ENCODE measurements at regions not wholly inside any gene's neighbourhood (a gene's known extent, or its start where the extent isn't known, plus 50 kb on each side); places are given as distances from the start of the nearest gene placed in this dataset.

DNA sequence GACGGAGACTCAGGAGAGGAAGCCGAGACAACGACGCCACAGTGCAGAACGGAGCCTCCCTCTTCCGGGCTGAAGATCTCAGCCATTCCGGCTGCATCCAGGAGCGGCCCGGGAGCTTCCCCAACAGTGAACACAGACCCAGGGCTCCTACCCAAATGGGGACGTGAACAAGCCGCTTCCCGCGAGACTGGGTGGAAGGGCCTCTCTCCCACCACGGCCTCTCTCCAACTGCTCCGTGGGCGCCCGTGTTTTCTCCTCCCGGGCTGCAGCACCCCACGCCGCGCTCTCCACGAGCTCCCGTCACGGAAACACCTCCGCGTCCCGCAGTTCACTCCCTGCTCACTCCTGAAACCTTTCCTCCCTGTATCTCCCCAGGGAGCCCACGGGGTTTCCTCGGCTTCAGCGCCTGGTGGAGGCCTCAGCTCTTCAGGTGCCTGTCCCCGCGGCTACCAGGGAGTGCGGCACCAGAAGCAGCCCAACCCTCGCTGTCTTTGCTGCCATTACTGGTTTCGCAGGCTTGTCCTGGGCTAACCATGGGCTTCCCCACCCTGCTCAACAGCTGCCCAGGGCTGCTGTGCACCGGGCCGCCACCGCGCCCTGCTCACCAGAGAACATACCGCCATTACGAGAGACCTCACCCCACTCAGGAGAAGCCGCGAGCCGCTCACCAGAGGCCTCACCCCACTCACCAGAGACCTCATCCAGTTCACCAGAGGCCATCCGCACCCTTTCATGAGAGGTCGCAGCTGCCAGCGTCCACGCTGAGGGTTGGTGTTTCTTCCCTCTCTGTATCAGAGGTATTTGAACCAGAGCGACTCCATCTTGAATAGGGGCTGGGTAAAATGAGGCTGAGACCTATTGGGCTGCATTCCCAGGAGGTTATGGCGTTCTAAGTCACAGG, 922.8 kb downstream of the QKI start (continued):
- TF ChIP-seq NR4A1 (CRISPR knock-in tag; IDR thresholded peaks at IDR 0.05) (peak; percentile 99), NR4A1 (tag; IDR thresholded peaks at IDR 0.05) (peak; percentile 100), DLX4 (CRISPR knock-in tag; IDR thresholded peaks at IDR 0.05) (peak; percentile 72; the same call in 1 of the 2 replicates), SUPT5H (IDR thresholded peaks at IDR 0.05) (no peak; the same call in 1 of the 2 replicates), ZC3H4 (CRISPR knock-in tag; IDR thresholded peaks at IDR 0.05; ENCODE audit: borderline replicate concordance) (no peak), CSDE1 (IDR thresholded peaks at IDR 0.05) (no peak), POLR3A (IDR thresholded peaks at IDR 0.05; ENCODE audit: borderline replicate concordance, extremely low read depth, insufficient read depth, insufficient read length) (no peak), PHB (CRISPR knock-in tag; IDR thresholded peaks at IDR 0.05) (0 out of 2 replicates have a peak, but pooled peaks have one; percentile 43), HOMEZ (CRISPR knock-in tag; IDR thresholded peaks at IDR 0.05) (peak; percentile 98), E2F3 (CRISPR knock-in tag; IDR thresholded peaks at IDR 0.05) (peak; percentile 100), RCOR1 (IDR thresholded peaks at IDR 0.05; ENCODE audit: borderline replicate concordance in 1 of 2, low read depth in 2 of 2, low read length in 2 of 2) (no peak), FOXK1 (CRISPR knock-in tag; IDR thresholded peaks at IDR 0.05; ENCODE audit: borderline replicate concordance) (no peak), TAF7 (tag; IDR thresholded peaks at IDR 0.05) (peak; percentile 97), PPARD (CRISPR knock-in tag; IDR thresholded peaks at IDR 0.05) (peak; percentile 94), ZNF124 (CRISPR knock-in tag; IDR thresholded peaks at IDR 0.05) (no peak), HDAC2 (IDR thresholded peaks at IDR 0.05) (no peak), CGGBP1 (CRISPR knock-in tag; IDR thresholded peaks at IDR 0.05) (no peak), POU5F1 (IDR thresholded peaks at IDR 0.05; ENCODE audit: borderline replicate concordance, low read depth, low read length, partially characterized antibody) (no peak), ZNF644 (tag; IDR thresholded peaks at IDR 0.05; ENCODE audit: low read depth) (peak; percentile 99), ZZZ3 (IDR thresholded peaks at IDR 0.05) (no peak), ZNF212 (CRISPR knock-in tag; IDR thresholded peaks at IDR 0.05) (peak; percentile 97), PRMT5 (CRISPR knock-in tag; IDR thresholded peaks at IDR 0.05) (no peak), WHSC1 (IDR thresholded peaks at IDR 0.05; ENCODE audit: low read length) (no peak), THRAP3 (IDR thresholded peaks at IDR 0.05; ENCODE audit: borderline replicate concordance) (no peak), BACH1 (tag; IDR thresholded peaks at IDR 0.05) (peak; percentile 99), CXXC5 (CRISPR knock-in tag; IDR thresholded peaks at IDR 0.05) (peak; percentile 96), FOXA3 (CRISPR knock-in tag; conservative IDR thresholded peaks at IDR 0.05 in 1 of 2, IDR thresholded peaks at IDR 0.05 in 1 of 2) (peak in 1 of 2 experiments; percentile 75; a peak in 2 of 4 replicates)
- TF ChIP-seq, protein P1, sequence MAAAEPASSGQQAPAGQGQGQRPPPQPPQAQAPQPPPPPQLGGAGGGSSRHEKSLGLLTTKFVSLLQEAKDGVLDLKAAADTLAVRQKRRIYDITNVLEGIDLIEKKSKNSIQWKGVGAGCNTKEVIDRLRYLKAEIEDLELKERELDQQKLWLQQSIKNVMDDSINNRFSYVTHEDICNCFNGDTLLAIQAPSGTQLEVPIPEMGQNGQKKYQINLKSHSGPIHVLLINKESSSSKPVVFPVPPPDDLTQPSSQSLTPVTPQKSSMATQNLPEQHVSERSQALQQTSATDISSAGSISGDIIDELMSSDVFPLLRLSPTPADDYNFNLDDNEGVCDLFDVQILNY (CRISPR knock-in tag; IDR thresholded peaks at IDR 0.05) = no peak

Measured in K562 (cell line).